ENCODE measurements at regions not wholly inside any gene's neighbourhood (a gene's known extent, or its start where the extent isn't known, plus 50 kb on each side); places are given as distances from the start of the nearest gene placed in this dataset.
A peak's percentile ranks its signal among the peaks of the same experiment; 100 is the strongest.

DNA sequence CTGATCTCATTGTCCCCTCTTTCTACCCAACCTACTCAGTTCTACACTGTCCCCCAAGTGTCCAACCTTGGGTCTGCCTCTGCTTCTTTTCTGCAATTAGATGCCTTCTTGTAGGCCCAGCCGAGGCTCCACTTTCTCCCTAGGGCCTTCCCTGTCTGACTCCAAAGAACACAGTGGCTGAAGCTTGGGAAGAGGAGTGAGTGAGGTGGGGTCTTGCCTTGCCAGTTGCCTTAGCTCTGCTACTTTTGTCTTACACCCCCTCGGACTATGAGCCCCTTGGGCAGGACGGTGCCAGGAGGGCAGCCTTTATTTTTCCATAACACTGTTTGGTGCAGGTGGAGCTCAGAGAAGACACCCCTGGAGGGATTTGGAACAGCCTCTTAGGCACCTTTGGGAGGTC lies 345.1 kb downstream of the CYP26B1 start:
- DNase-seq, result no peak

DNA sequence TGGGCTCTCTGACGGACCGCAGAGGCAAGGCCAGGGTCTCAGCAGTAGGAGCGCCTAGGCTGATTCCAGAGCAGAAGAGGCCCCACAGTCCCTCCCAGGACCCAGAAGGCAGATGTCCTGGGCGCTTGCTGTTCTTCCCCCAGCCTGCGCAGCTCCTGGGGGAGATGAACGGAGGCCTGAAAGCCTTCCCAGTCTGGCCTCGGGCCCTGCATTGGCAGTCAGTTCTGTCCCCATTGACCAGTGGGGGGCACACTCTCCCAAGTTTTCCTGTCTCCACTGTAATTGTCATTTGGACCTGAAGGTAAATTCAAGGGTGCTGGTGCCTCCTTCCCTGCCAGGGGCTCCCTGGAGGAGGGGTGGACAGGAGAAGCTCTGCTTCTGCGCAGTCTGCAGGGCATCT lies 345.7 kb downstream of the CYP26B1 start:
- DNase-seq, result peak; percentile 61

DNA sequence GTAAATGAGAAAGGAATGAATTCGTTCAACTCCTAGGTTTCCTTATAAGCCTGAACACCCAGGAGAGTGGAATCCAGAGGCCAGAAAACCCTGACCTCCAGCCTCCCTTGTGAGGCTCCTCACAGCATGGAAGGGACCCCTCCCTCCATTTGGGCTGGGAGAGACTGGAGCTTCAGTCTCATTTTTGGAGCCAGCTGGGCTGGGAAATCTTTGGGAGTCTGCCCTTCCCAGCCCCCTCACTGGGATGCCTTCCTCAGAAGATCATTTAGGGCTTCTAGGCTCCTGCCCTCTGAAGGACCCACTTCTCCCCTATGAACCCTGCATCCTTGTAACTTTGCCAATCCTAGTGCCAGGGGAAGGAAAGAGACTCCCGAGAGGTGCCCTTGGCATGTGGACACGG lies 346.1 kb downstream of the CYP26B1 start:
- DNase-seq, result no peak

DNA sequence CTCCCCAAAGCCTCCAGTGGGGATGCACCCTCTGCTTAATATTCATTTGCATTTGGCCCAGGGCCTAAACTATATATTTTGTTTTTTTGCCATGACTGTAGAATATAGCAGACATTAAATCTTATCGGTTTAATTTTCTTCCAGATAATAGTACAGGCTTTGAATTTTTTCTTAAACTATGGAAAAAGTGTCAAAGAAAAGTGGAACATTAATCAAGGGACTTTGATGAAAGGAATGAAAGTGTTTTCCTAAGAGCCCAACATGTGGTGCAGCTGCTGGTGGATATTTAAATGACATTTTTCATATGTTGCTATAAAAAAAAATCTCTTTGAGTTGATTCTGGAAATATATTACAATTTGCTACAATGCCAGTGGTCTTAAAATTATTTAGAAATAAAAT lies 346.8 kb downstream of the CYP26B1 start:
- no peak for DNase-seq

DNA sequence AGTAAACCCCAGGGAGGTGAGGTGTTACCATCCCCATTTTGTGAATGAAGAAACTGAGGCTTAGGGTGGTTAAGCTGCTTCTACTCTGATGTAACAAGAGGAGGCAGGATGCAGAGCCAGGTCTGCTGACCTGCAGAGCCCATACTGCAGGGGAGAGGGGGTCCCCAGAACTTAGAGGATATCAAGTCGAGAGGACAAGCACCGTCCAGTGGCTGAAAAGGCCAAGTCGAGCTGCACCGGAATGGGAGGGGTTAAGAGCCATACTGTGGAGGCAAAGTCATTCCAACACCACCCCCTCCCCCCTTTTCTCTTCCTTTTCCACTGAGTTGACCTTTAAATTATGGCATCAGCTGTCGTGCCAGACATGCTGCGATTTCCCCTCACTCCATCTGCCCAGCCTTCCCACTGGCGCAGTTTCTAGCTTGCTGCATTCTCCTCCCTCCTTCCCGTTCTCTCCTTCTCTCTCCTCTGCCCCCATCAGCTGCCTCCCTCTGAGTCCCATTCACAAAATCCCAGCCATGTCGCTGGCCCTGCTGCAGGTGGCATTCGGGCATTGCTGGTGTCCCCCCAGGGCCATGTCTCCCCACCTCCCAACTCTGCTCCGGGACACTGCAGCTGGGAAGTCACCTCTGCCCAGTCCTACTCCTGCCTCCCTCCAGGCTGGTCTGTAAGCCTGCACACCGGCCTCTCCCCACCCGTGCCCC lies 346.9 kb downstream of the DYSF start:
- no peak for DNase-seq

DNA sequence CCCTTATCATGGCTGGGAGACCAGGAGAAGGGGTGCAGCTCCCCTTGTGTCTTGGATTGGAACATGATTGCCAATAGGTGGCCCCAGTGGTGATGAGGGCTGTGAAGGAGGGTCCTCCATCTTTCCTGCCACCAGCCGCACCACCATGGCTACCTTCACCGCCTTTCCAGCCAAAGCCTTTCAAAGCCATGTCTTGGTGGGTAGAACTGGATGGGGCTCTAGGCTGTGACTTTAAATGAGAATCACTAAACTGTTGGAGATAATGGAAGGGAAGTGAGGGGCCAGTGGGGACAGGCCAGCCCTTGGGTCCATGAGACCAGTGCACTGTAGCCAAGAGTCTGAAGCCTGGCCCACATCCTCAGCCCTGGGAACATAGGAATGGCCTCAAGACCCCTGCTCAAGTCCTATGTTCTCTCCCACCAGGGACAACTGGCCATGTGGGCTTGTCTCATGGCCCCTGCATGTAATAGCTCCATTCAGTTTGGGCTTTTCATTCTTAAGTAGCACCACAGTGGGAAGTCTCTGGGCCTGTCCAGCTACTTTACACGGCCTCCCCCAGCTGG lies 345.7 kb downstream of the DYSF start:
- no peak for DNase-seq

DNA sequence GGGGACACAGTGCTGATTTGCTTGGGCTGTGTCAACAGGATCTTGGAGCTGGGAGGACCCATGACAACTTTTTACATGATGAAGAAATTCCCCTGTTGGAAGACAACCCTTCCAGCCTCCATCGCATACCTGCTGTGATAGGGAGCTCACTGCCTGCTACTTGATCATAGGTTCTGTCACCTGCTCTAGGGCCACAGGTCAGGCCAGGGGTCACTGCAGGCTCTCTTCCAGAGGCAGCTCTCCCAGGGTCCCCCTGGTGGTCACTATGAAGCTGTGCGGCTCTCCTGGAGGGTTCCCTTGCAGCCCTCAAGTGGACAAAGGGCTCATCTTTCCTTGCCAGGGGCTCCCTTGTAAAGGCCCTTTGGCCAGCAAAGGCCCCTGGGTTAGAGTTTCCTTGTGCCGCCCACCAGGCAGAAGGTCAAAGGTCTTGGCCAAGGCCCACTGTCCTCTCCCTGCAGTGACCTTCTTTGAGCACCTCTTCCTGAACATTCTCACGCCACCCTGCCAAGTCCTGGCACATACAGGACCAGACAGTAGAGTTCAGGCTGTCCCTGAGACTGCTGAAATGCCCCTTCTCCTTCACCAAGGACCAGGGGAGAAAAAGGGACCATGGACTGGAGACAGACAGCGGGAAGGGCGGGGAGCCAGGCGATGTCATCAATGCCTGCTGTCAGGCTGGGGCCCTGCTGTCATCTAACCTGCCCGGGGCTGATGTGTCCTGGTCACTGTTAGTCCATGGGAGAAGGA lies 345.1 kb downstream of the DYSF start:
- DNase-seq, result no peak

DNA sequence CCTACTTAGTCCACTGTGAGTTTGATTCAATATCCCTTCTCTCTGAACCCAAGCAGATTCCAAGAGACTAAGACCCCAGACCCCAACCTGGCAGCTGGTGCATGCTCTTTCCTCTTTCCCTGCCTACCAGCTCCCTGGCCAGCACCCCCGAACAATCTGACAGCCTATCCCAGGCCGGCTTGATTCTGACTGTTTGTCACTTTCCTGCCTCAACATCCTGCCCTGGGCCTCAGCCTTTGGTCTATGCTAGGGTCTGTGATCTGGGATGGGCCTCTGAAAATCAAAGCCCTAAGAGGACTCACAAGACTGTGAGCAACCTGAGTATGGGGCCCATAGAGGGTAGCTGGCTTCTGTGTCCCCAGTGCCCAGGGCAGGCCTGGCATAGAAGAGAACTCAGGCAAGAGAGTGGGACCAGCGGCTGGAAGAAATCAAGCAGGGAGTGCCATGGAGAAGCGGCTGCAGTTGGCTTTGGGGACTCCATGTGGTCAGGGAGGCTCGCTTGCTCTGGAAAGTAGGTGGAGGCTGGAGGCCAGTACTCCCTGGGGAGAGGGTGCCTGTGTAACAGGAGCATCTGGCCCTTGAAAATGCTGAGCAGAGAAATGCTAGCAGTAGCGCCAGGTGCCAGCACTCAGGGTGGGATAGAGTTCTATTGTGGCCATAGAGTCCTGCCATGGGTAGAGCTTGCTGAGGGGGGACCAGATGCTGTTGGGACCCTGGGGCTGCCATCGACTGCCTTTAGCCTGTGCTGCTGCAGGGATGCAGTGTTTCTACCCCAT lies 343.9 kb downstream of the DYSF start:
- no peak for DNase-seq

DNA sequence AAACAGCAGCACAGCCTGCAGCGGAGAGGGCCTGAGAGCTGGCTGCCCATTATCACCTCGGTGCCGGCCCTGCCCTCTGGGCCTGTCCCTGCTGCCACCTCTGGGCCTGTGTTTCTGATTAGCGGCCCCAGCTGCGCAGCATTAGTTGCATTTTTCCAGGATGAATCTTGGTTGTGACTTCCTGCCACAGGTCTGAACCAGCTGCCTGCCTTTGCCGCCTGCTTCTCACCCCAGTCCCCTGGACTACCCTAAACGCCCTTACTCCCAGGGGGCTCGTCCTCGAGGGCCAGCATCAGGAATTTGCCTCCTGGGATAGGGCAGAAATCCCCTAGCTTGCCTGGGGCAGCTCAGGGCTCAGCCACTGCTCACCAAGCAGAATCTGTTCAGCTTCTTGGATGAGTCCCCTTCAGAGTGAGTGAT lies 342.8 kb downstream of the DYSF start:
- DNase-seq, result peak; percentile 80

DNA sequence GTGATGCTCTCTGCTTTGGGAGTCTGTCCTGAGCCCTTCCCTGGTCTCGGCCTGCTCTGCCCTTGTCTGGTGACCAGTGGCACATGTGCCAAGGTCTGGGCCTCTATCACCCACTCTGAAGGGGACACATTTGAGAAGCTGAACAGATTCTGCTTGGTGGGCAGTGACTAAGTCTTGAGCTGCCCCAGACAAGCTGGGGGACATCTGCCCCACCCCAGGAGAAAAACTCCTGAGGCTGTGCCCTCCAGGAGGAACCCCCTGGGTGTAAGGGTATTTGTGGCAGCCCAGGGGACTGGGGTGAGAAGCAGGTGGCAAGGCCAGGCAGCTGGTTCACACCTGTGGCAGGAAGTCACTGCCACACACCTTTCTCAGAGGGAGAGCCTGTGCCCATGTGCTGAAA lies 342.1 kb downstream of the DYSF start:
- no peak for DNase-seq

DNA sequence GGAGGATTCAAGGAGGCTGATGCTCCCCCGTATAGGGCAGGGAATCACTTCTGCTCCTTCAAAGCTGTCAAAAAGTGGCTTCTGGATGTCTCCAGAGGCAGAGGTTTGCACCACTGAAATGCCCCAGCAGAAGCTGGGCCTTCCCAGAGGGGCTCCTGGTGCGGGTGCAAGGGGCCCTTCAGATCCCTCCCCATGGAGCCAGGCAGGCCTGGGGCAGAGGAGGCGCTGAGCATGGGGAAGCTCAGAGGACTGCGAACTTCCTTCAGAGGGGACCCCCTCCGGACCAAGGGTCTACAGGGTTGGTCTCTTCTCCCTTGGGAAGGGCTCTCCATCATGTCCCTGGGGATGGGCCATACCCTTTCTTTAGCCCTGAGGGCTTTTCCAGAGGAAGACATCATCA lies 341.2 kb downstream of the DYSF start:
- no peak for DNase-seq

DNA sequence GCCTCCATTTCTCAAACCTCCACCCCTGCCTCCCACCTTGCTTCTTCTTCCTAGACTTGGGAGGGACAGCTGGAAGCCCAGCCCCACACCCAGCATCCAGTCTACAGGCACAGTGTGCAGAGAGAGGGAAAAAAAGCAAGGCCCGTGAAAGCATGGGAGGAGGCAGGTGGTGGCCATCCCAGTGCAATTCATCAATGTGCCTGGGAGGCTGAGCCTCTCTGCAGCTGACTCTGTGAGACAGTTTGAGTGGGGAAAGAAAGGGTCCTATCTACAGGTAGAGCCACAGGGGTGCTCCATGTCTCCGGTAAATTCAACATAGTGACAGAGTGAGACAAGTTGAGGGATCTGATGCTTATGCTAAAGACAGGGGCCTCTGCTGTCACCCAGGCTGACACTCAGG lies 340.6 kb downstream of the DYSF start:
- DNase-seq, result no peak

DNA sequence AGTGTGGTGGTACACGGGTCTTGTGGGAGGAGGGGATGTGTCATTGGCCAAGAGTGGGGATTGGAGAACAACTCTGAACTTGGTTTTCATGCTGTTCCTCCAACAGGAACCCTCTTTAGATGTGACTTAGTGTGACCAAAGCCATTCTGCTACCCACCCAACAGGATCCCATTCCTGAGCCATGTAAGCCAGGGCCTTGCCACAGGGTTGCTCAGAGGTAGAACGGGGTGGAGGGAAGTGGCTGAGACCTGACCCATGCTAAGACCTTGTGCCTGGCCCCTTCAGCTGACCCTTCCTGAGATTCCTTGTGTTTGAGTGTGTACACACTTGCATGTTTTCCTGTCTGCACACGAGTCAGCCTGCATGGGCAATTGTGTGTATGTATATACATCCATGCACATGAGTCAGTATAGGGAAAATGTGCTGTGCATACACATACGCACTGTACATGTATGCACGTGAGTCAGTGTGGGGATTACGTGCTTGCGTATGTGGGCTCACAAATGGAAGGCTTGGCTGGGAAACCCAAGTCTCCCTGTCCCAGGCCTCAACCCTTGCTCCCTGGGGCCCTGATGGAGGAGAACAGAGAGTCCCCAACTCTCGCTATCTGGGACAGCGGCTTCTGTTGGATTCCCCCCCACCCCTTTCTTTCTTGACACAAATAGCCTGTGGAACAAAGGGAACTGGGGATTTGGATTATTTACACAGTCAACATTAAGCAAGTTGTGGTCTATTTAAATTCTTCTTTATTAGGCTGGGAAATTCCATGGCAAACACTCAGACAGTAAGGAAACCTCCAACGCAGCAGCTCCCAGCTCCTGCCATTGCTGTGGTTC lies 339.8 kb downstream of the DYSF start:
- DNase-seq, result peak; percentile 91

DNA sequence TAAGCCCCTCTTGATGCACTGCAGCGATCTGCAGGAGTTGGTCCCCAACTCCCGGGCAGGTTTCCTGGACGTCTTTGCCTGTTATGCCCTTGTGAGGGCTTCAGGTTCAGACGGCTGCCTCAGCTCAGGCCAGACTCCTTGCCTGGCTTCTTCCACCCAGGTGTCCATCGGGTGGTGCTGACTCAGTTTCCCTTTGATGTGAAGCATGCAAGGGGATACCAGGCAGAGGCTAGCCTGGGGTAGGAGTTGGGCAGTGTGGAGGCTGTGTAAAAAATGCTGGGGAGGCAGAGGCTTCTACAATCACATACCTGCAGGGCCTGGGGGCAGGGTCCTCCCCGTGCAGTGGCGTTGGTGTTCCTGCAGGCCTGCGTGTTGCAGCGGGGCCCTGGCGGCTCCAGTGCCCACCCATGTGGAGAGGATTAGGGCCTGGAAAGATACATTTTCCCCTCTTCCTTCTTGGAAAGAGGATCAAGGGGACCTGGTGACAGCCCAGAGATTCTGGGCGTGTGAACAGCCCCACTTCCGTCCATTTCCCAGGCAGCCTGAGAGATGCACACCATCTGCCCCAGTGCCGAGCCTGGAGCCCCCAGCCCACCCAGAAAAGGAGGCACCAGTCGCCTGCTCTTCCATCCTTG lies 338.3 kb downstream of the DYSF start:
- no peak for DNase-seq

DNA sequence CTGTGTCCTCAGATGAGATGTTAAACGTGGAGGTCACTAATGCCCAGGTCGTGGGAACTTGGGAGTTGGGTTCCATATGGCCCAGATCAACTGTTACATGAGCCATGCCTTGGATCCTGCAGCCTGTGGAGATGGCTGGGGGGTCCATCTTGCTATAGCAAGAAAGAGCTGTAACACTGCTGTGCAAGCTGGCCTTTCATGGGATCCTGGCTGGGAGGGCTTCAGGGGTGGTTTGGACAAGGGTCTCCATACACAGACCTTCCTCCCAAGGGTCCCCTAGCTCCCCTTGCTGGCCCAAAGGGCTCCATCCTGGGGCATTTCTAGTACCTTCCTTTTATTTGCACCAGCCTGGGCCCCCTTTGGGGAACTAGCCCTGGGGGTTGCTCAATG lies 337.7 kb downstream of the DYSF start:
- no peak for DNase-seq

DNA sequence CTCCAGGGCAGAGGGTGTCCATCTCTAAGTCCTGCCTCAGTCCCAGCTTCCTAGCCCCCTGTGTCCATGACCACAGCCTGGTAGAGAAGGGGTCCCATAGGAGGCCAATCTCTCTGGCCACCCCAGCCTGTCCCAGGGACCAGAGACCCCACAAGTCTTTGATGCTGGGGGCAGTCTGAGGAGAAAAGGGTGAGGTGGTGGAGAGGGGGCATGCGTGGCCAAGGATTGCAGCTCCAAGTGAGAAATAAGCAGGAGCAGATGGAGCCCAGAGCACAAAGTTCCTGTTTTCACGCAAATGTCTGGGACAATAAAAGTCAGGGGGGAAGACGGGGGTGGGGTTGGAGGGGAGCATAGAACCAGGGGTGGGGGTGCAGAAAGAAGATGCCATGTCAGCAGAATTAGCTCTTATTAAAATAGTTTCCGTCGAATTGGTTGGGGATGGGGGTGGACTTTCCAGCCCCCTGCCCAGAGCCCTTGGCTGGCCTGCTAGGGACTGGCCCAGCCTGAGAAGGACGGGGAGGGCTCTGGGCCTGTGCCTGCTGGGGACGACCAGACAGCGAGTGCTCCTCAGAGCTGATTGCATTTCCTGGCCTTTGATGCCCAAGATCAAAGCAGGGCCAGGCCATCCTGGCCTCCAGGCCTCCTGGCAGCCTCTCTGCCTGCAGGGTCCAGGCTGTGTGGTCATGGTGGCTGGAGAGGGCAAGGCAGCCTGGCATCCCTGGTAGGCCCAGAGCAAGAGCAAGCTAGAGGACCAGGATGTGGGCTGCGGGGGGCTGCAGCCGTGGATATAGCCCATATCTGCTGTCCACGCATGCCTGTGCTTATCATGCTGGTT lies 337.1 kb downstream of the DYSF start:
- no peak for DNase-seq

DNA sequence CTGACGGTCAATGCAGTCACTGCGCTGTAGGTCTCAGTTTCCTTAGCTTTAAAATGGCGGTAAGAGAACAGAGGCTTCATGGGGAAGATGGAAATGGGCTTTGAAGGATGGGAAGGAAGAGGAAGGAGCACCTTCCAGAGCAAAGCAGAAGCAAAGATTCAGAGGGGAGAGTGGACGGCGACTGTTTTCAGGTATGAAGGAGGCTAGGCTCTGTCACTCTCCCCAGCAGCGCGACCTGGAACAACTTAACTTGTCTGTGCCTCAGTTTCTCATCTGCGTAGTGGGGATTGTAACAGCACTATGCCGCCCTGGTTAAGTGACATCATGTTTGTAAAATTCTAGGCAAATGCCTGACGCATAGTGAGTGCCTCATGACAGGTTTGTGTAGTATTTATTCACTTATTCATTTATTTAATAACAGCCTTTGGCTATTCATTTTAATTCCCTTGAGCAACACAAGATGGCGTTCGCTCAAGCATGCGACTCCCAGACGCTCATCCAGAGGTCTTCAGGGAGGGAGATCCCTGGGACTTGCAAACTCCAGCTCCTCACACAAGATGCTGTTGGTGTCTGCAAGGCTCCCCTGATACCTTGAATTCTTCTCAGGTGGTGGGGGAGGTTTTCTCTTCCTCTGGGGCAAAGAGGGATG lies 336.3 kb downstream of the DYSF start:
- DNase-seq, result peak; percentile 65

DNA sequence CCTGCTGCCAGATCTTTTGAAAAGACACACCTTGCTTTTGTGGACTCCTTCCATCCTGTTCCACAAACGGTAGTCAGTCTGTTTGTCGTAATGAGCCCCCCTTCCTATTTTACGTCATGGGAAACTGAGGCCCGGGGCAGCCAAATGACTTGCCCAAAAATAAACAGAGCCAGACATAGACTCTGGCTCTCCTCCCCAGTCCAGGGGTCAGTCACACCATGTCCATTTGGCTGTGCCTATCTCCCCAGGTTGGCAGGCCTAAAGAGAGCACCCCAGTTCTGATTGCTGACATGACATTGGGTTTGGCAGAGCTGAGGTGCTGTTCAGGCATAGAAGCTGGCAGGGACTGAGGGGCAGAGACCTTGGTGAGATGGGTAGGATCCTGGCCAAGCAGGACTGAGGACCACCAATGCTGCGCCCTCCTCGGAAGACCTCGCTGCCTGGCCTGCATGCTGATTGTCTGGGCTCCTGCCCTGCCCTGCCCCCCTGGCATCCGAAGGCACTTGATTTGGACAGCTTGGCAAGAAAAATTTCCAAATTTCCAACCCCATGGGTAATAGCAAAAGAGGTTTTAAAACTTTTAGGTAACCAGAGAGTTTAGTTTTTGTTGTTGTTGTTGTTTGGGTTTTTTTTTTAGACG lies 335.4 kb downstream of the DYSF start:
- no peak for DNase-seq

DNA sequence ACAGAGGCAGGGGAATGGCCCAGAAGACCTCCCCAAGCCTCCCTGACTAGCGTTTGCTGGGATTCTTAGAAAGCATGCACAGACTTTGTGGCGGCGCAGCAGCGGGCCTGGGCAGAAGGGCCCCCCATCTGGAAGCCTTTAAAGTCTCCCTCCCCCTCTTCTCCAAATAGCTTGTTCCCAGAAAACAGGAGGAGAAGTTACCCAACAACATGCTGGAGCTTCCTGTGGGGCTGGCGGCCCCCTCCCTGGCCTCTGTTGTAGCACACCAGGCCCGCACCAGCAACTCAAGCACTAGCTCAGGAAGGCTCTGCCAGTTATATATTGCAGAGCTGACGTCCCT lies 334.8 kb downstream of the DYSF start:
- DNase-seq, result peak; percentile 91

DNA sequence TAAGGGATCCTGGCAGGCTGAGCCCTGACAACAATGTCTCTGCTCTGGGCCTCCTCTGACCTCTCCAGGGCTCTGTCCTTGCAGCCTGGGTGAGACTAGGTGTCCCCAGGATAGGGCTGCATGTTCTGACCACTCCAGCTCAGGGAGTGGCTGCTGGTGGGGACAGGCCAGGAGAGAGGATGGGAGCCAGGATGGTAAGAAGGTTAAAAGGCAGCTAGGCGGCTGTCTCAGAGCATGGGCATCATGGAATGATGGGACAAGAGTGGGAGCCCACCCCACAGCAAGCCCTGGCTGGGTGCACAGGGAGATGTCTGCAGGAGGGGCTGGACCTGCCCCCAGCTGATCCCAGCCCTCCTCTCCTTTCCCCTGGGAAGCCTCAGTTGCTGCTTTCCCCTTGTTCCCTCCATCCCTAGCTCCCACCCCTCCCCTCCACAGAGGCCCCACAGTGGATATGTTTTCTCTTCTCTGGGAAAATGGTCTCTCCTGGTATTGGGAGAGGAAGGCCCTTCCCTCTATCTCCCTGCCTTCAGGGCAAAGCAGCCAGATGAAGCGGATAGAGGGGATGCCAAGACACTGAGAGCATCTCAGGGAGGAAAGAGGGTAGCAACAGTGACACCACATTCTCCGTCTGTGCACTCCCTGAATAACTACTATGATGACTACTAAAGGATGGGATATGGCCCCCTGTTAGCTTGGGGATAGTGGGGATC lies 334.3 kb downstream of the DYSF start:
- DNase-seq, result no peak
